ENCODE measurements at regions not wholly inside any gene's neighbourhood (a gene's known extent, or its start where the extent isn't known, plus 50 kb on each side); places are given as distances from the start of the nearest gene placed in this dataset.

GRCh38 chr14:43244142-43244625 is 1262.9 kb downstream of the FSCB start:
- ChIA-PET POLR2A (no interaction called here), CTCF (ENCODE audit: low intra/inter-chr PET ratio, low total read pairs) (no interaction called here)
- Histone ChIP-seq H3K27me3 (ENCODE audit: control insufficient read depth in 1 of 2, insufficient read depth in 2 of 2, low read length in 2 of 2) (no peaks in the 10 kb centered on the region), H4K20me1 (ENCODE audit: insufficient read depth, low read length) (no peaks in the 10 kb centered on the region), H3K36me3 (replicated peaks in 1 of 2; ENCODE audit: control insufficient read depth in 1 of 2, insufficient read depth in 2 of 2, low read length in 2 of 2) (no peaks in the 10 kb centered on the region), H3K9ac (ENCODE audit: insufficient read depth, low read depth, low read length) (no peak overlapping the region), H3K9me3 (ENCODE audit: low read length) (peaks cover 95% of the 10 kb centered on the region), H3K4me1 (ENCODE audit: insufficient read depth, low read length) (no peaks in the 10 kb centered on the region), H3K4me3 (replicated peaks in 1 of 3; ENCODE audit: insufficient read depth in 1 of 3, low read depth in 2 of 3, low read length in 3 of 3) (no peak overlapping the region), H2AFZ (ENCODE audit: low read length) (no peak overlapping the region), H3K27ac (ENCODE audit: extremely low read length, insufficient read depth, low read length) (no peak overlapping the region), H3K79me2 (ENCODE audit: insufficient read depth, low read length) (no peaks in the 10 kb centered on the region), H3K4me2 (ENCODE audit: low read depth, low read length) (no peak overlapping the region)
- ATAC-seq (no peak), DNase-seq (ENCODE audit: low spot score) (no peak), FAIRE-seq (no peak)
- in situ Hi-C loops (cut with HindIII; ENCODE audit: extremely low pct_ligation_motif_present, low pct_unique_long_range_greater_than_20kb) (no loop called here), intact Hi-C loops (cut with micrococcal nuclease; ENCODE audit: unreplicated experiment) (no loop called here)
- no TSS peak for BruUV-seq (replicated peaks)
- WGBS (ENCODE audit: low lambda C conversion rate) = under 1% methylated on average over 2 of the region's 2 CpGs
- 0 out of 2 replicates have a peak, but pooled peaks have one; percentile 23 for TF ChIP-seq FOXA1 (IDR thresholded peaks at IDR 0.05)
- no peak for TF ChIP-seq FOXA1 (CRISPR knock-in tag; IDR thresholded peaks at IDR 0.05)
- TF ChIP-seq IKZF1 (IDR thresholded peaks at IDR 0.05) = peak; percentile 48; the same call in 1 of the 2 replicates
- no peak for TF ChIP-seq DZIP1 (CRISPR knock-in tag; IDR thresholded peaks at IDR 0.05)
- TF ChIP-seq SOX6 (IDR thresholded peaks at IDR 0.05) = peak; percentile 88
- no peak for TF ChIP-seq SOX6 (CRISPR knock-in tag; IDR thresholded peaks at IDR 0.05)
- TF ChIP-seq PHB2 (IDR thresholded peaks at IDR 0.05; ENCODE audit: partially characterized antibody) = peak; percentile 98
- 0 out of 2 replicates have a peak, but pooled peaks have one; percentile 65 for TF ChIP-seq TRIM22 (IDR thresholded peaks at IDR 0.05)
- TF ChIP-seq FOXP1 (IDR thresholded peaks at IDR 0.05) = 0 out of 2 replicates have a peak, but pooled peaks have one; percentile 36
- TF ChIP-seq FOXP1 (CRISPR knock-in tag; IDR thresholded peaks at IDR 0.05) = no peak
- TF ChIP-seq NFIB (CRISPR knock-in tag; IDR thresholded peaks at IDR 0.05; ENCODE audit: borderline replicate concordance) = no peak
- peak; percentile 97 for TF ChIP-seq PLRG1 (conservative IDR thresholded peaks at IDR 0.05)
- no peak for TF ChIP-seq LRRFIP1 (CRISPR knock-in tag; conservative IDR thresholded peaks at IDR 0.05)
